Liver (tissue), 8 donors: ENCODE measurements at regions not wholly inside any gene's neighbourhood (a gene's known extent, or its start where the extent isn't known, plus 50 kb on each side); places are given as distances from the start of the nearest gene placed in this dataset.

Source experiments
- DNase-seq: peaks from one replicate; pipeline ENCODE4 v3.0.0-alpha.2; 2017; ENCODE audit warnings: low spot score
- H3K27ac ChIP-seq, 2 donors: one replicate each; pipeline ENCODE4 v1.7.0; 2013; ENCODE audit warnings: inconsistent platforms in 2 of 2, low read length in 2 of 2, control low read depth in 1 of 2, low read depth in 1 of 2, mild to moderate bottlenecking in 1 of 2
- H3K27me3 ChIP-seq, 4 donors: one replicate each; pipeline versions ENCODE4 v1.6.1 to v1.7.0; 2013; ENCODE audit warnings: low read length in 3 of 4, inconsistent platforms in 1 of 4, mild to moderate bottlenecking in 1 of 4, moderate library complexity in 1 of 4; ENCODE audit not compliant: control insufficient read depth in 4 of 4, insufficient read depth in 4 of 4
- H3K36me3 ChIP-seq, 4 donors: one replicate each; pipeline versions ENCODE4 v1.6.1 to v1.7.0; 2013; ENCODE audit warnings: low read length in 3 of 4, mild to moderate bottlenecking in 3 of 4, low read depth in 1 of 4, moderate library complexity in 1 of 4; ENCODE audit not compliant: control insufficient read depth in 4 of 4, insufficient read depth in 3 of 4
- H3K4me1 ChIP-seq, 4 donors: one replicate each; pipeline versions ENCODE4 v1.6.1 to v1.7.0; 2013; ENCODE audit warnings: low read length in 3 of 4, mild to moderate bottlenecking in 3 of 4, moderate library complexity in 1 of 4; ENCODE audit not compliant: control insufficient read depth in 4 of 4, insufficient read depth in 4 of 4
- H3K4me3 ChIP-seq, 3 donors: one replicate each; pipeline versions ENCODE4 v1.6.1 to v1.7.0; 2013; ENCODE audit warnings: low read length in 3 of 3, control low read depth in 1 of 3, low read depth in 1 of 3, mild to moderate bottlenecking in 1 of 3
- H3K9ac ChIP-seq, 2 donors: one replicate each; pipeline ENCODE4 v1.7.0; 2013; ENCODE audit warnings: low read length in 2 of 2, mild to moderate bottlenecking in 2 of 2, moderate library complexity in 2 of 2, control low read depth in 1 of 2, low read depth in 1 of 2
- H3K9me3 ChIP-seq, 4 donors: one replicate each; pipeline versions ENCODE4 v1.6.1 to v1.7.0; 2013; ENCODE audit warnings: low read length in 3 of 4; ENCODE audit not compliant: control insufficient read depth in 4 of 4
- ATF3 ChIP-seq: IDR thresholded peaks from 2 replicates; pipeline ENCODE4 v1.6.1; 2016; ENCODE audit warnings: antibody characterized with exemption
- CTCF ChIP-seq: fragments of 150-350 bp; IDR thresholded peaks from 2 replicates; pipeline ENCODE4 v1.5.1; 2017; ENCODE audit warnings: improper control_type of control experiment, low read depth, low read length; ENCODE audit not compliant: missing input control
- EGR1 ChIP-seq, 2 donors: IDR thresholded peaks; 2 replicates each; pipeline ENCODE4 v1.6.1; 2016 to 2018; ENCODE audit warnings: antibody characterized with exemption in 2 of 2, low read depth in 2 of 2
- FOXA1 ChIP-seq: IDR thresholded peaks from 2 replicates; pipeline ENCODE4 v1.6.1; 2016; ENCODE audit warnings: antibody characterized with exemption
- FOXA2 ChIP-seq: IDR thresholded peaks from 2 replicates; pipeline ENCODE4 v1.6.1; 2016; ENCODE audit warnings: antibody characterized with exemption
- GABPA ChIP-seq, 2 donors: IDR thresholded peaks in 1 of 2; conservative IDR thresholded peaks in 1 of 2; 2 replicates each; pipeline ENCODE4 v1.6.1; 2016; ENCODE audit warnings: antibody characterized with exemption in 2 of 2, mild to moderate bottlenecking in 1 of 2, moderate library complexity in 1 of 2
- HNF4A ChIP-seq, 2 donors: conservative IDR thresholded peaks; 2 replicates each; pipeline ENCODE4 v1.6.1; 2016; ENCODE audit warnings: antibody characterized with exemption in 2 of 2, mild to moderate bottlenecking in 2 of 2
- HNF4G ChIP-seq: IDR thresholded peaks from 2 replicates; pipeline ENCODE4 v1.6.1; 2016; ENCODE audit warnings: antibody characterized with exemption
- JUND ChIP-seq, 2 donors: IDR thresholded peaks; 2 replicates each; pipeline ENCODE4 v1.6.1; 2016; ENCODE audit warnings: antibody characterized with exemption in 2 of 2
- MAX ChIP-seq: IDR thresholded peaks from 2 replicates; pipeline ENCODE4 v1.6.1; 2016; ENCODE audit warnings: antibody characterized with exemption
- NR2F2 ChIP-seq: IDR thresholded peaks from 2 replicates; pipeline ENCODE4 v1.6.1; 2016; ENCODE audit warnings: antibody characterized with exemption
- RAD21 ChIP-seq, 2 donors: IDR thresholded peaks; 2 replicates each; pipeline ENCODE4 v1.6.1; 2016; ENCODE audit warnings: antibody characterized with exemption in 2 of 2, mild to moderate bottlenecking in 2 of 2
- REST ChIP-seq: IDR thresholded peaks from 2 replicates; pipeline ENCODE4 v1.6.1; 2016; ENCODE audit warnings: antibody characterized with exemption, mild to moderate bottlenecking
- RXRA ChIP-seq, 2 donors: IDR thresholded peaks; 2 replicates each; pipeline ENCODE4 v1.6.1; 2017 to 2018; ENCODE audit warnings: antibody characterized with exemption in 2 of 2, mild to moderate bottlenecking in 1 of 2
- SP1 ChIP-seq: IDR thresholded peaks from 2 replicates; pipeline ENCODE4 v1.6.1; 2018; ENCODE audit warnings: antibody characterized with exemption, mild to moderate bottlenecking
- TAF1 ChIP-seq: conservative IDR thresholded peaks from 2 replicates; pipeline ENCODE4 v1.6.1; 2016; ENCODE audit warnings: antibody characterized with exemption, mild to moderate bottlenecking
- YY1 ChIP-seq: IDR thresholded peaks from 2 replicates; pipeline ENCODE4 v1.6.1; 2016; ENCODE audit warnings: antibody characterized with exemption, mild to moderate bottlenecking
- ZBTB33 ChIP-seq: IDR thresholded peaks from 2 replicates; pipeline ENCODE4 v1.6.1; 2016; ENCODE audit warnings: antibody characterized with exemption
- WGBS: extraction: QIAGEN DNeasy Blood & Tissue Kit; methylation state at CpG from one replicate; pipeline ENCODE4 v1.1.7; 2013; 5-methylcytosine and 5-hydroxymethylcytosine counted together
- donor health status: healthy.
- donor health status: healthy.
- donor health status: healthy.
- donor health status: healthy.
- donor health status: healthy.

- Histone ChIP-seq H3K4me1 (peaks cover 0 to 11% (median 7%) of the 10 kb centered on the region in 4 donors), H3K27me3 (peaks cover 0 to 2% (median 0%) of the 10 kb centered on the region in 4 donors), H3K27ac (no peak overlapping the region), H3K9me3 (peaks cover 0 to 4% (median 0%) of the 10 kb centered on the region in 4 donors), H3K9ac (no peak overlapping the region), H3K4me3 (no peak overlapping the region), H3K36me3 (no peaks in the 10 kb centered on the region)
- TF ChIP-seq HNF4G (no peak), EGR1 (IDR thresholded peaks at IDR 0.05; ENCODE audit: low read depth in 2 of 2) (no peak), RAD21 (IDR thresholded peaks at IDR 0.05) (no peak), FOXA2 (no peak), YY1 (no peak), NR2F2 (no peak), ATF3 (no peak), CTCF (no peak), RXRA (IDR thresholded peaks at IDR 0.05) (no peak), MAX (no peak), HNF4A (conservative IDR thresholded peaks at IDR 0.05) (no peak), JUND (IDR thresholded peaks at IDR 0.05) (no peak), TAF1 (no peak)
- no peak for DNase-seq
- WGBS, result 94% methylated on average over 2 of the region's 2 CpGs
These were observed 152.5 kb upstream of the HDAC9 start for GRCh38 chr7:18343047-18343446.

- Histone ChIP-seq H3K9ac (no peak overlapping the region), H3K4me1 (peaks cover 0 to 11% (median 7%) of the 10 kb centered on the region in 4 donors), H3K9me3 (peaks cover 0 to 4% (median 0%) of the 10 kb centered on the region in 4 donors), H3K36me3 (no peaks in the 10 kb centered on the region), H3K4me3 (no peak overlapping the region), H3K27ac (no peak overlapping the region), H3K27me3 (peaks cover 0 to 2% (median 0%) of the 10 kb centered on the region in 4 donors)
- no peak for TF ChIP-seq JUND (IDR thresholded peaks at IDR 0.05)
- no peak for TF ChIP-seq TAF1
- TF ChIP-seq HNF4A (conservative IDR thresholded peaks at IDR 0.05), result no peak
- TF ChIP-seq FOXA2, result no peak
- TF ChIP-seq NR2F2, result no peak
- TF ChIP-seq ZBTB33, result no peak
- TF ChIP-seq RAD21 (IDR thresholded peaks at IDR 0.05), result no peak
- no peak for TF ChIP-seq FOXA1
- TF ChIP-seq RXRA (IDR thresholded peaks at IDR 0.05), result no peak
- no peak for TF ChIP-seq REST
- no peak for TF ChIP-seq YY1
- TF ChIP-seq HNF4G, result no peak
- TF ChIP-seq SP1, result no peak
- TF ChIP-seq MAX, result no peak
- TF ChIP-seq EGR1 (IDR thresholded peaks at IDR 0.05; ENCODE audit: low read depth in 2 of 2), result no peak
- no peak for TF ChIP-seq ATF3
- TF ChIP-seq CTCF, result no peak
- no peak for TF ChIP-seq GABPA (IDR thresholded peaks at IDR 0.05 in 1 of 2, conservative IDR thresholded peaks at IDR 0.05 in 1 of 2)
- no peak for DNase-seq
These were observed 151.0 kb upstream of the HDAC9 start for GRCh38 chr7:18344536-18344935.
